Fibroblast of the conjunctiva (primary cell): ENCODE measurements at regions not wholly inside any gene's neighbourhood (a gene's known extent, or its start where the extent isn't known, plus 50 kb on each side); places are given as distances from the start of the nearest gene placed in this dataset.
"Not testable (repeated sequence)": the region's sequence is repeated elsewhere in the genome, so short reads cannot be mapped to it uniquely, and the experiment has no call there.

Experiments used
- DNase-seq: peaks from one replicate; pipeline ENCODE4 v3.0.0-alpha.2; 2010; ENCODE audit warnings: low read depth

DNA sequence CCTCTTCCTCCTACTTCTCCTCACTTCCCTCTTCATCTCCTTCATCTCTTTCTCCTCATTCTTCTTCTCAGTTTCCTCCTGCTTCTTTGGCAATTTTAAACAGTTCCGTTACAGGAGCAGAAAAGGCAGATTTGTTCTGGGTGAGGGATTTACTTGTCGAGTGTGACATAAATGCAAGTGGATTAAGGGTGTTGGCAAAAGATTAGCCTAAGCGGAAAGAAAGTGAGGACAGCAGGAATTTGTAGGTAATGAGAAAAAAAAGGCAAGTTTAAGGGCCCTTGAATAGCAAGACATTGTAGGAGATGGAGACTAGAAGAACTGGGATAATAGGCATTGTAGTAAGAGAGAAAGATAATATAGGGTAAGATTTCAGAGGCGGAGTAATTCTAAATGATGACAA is 841.6 kb downstream of the RAPGEF2 start:
- DNase-seq, result no peak

DNA sequence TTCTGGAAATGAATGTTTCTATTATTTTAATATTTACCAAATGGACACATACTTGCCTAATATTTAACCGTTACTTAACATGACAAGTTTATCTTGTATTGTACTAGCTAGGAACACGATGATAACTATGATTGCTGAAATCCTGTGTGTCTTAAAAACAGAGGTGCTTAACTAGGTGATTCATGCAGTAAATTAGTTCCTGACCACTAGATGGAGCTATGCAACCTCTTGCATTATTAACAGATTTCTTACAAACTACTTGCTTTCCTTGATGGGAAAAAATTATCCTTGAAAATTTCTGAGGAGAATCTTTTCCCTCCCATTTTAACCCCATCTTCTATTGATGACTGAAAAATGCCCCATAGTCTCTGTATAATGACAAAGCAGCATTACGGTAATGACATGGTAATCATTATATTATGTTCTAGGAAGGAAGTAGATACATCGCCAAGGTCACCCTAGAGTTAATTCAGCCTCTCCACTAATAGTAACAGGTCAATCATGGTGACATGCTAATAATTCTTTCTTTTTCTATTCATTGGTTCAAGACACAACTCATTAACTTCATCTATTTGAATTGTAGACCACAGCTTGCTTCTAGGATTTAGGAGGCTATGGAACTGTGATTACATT is 844.2 kb downstream of the RAPGEF2 start:
- DNase-seq, result peak; percentile 36

DNA sequence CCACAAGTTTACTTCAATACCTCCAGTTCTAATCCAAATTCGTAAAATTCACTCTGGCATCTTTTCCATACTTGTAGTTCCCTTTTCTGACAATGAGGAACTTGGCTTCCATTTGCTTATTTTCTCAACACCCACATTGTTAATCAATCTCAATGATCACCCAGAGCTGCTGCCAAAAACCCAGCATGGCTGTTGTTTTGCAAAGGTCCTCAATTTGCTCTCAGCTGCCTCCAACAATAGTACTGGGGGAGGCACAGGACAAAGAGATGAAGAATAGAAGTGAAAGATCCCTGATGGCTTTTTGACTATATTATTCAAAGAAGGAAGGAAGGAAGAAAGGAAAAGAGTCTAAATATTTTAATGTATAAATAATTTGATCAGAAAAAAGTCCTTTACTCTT is 847.8 kb downstream of the RAPGEF2 start:
- DNase-seq, result no peak

DNA sequence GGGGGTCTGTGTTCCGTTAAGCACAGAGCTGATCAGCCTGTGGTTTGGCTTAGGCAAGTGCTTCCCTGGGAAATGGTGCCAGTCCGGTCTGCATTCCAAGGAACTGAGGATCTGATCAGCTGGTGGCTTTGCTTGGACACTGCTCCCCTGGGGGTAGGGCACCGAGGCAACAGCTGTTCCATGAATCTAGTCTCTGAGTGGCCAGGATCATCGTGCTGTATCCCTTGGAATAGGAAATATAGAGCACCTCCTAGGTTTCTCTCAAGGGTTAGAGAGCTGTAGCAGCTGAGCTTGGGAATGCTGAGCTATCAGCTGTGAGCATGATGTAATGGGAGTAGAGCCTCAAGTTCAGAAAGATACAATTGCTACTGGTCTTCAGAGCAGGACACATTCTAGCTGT is 863.9 kb downstream of the RAPGEF2 start:
- no peak for DNase-seq

DNA sequence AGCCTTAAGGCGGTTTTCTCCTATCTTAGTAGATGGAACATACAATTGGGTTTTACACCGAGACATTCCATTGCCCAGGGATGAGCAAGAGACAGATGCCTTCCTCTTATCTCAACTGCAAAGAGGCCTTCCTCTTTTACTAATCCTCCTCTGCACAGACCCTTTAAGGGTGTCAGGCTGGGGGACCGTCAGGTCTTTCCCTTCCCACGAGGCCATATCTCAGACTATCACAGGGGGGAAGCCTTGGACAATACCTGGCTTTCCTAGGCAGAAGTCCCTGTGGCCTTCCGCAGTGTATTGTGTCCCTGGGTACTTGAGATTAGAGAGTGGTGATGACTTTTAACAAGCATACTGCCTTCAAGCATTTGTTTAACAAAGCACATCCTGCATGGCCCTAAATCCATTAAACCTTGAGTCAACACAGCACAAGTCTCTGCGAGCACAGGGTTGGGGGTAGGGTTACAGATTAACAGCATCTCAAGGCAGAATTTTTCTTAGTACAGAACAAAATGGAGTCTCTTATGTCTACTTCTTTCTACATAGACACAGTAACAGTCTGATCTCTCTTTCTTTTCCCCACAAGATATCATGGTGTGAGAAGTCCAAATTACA is 874.1 kb downstream of the RAPGEF2 start:
- DNase-seq, result not testable (repeated sequence)

DNA sequence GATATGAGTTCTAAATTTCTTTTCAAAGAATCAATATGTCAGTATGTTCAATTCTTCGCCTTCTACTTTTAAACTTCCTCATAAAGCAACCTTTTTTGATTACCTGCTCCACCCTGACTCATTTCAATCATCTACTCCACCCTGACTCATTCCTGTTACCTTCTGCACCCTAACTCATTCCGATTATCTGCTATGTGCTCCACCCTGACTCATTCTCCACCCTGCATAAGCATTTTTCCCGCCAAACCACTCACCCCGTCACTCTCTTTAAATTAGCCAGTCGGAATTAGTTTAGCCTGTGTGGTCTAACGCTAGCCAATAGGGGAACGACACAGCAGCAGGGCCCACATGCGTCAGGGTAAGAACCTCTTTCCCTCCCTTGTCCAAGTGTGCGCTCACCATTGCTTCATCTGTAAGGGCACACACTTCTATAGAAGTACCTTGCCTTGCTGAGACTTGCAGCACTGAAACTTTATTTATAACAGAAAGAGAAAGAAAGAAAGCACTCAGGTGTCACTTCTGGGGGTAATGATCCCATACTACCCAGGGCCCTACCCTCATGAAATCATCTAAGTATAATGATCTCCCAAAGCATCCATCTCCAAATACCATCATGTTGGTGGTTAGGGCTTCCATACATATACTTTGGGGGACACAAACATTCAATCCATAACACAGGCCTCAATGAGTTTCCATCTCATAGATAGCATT is 875.2 kb downstream of the RAPGEF2 start:
- no peak for DNase-seq

DNA sequence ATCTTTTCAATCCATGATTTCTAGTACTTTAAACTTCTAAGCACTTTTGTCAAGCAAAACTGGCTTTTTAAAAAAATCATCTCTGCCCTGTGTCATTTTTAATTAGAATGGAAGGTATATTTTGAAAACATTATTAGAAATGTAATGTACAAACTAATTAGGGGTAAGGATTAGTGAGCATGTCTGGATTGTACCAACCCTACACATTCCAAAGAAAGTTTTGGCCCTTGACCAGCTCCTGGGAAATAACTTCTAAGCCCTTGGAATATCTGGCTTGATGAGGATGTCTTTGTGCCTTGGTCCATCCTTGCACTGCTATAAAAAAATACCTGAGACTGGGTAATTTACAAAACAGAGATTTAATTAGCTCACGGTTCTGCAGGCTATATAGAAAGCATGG is 876.5 kb downstream of the RAPGEF2 start:
- no peak for DNase-seq

DNA sequence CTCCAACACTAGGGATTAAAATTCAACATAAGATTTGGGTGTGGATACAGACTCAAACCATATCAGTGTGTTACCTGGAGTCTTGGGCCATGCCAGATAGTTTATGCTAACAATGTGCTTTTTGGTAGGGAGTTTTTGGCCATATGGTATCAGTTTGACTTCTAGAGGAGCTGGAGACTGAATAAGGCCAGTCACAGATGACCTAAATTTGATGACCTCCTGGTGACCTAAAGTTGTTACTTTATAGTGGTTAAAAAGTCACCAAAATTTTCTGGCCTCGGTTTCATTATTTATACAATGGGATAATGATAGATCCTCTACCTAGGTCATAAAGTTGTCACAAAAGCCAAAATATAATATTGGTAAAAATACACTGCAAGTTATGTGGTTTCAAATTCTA is 877.1 kb downstream of the RAPGEF2 start:
- DNase-seq, result no peak

DNA sequence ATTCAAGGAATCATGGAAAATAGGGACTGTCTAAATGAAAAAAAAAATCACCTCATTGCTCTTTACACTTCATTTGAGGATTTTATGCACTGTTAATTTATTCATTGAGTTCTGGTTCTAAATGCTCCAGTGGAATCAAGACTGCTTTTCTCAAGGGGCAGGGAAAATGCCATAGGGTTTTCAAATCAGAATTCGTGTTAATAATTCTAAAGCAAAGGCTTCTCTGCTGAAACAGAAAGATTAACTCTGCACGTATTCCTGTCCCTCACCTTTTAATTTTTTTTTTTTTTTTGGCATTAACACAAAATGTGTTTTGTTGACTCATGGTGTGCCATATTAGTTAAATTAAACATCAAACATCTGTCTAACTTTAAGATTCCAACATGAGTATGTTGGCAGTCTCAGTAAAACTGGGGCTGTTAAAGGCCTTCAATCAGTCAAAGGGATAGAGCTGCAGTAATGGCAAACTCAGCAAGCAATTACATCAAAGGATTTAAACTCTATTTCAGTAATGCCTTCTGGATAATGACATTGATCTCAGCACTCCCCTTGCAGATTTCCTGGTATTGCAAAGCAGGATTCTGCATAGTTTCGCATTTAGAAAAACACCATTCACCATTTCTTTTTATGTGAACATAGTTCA is 878.1 kb downstream of the RAPGEF2 start:
- DNase-seq, result no peak

DNA sequence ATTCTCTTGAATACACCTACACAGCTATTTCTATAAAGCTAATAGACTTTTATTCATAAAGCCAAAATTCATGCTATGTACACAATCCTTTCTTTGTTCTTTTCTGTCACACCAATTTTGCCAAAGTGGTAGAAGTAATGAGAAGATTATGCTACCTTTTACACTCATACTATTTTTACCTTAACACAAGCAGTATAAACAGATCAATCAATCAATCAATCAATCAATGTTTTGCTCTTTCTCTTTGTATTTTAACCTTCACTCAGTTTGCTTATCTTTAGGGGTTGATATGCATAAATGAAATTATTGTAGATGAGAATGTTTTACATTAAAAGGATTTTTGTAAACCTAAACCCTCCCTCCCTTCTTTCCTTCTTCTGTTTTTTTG is 878.6 kb downstream of the RAPGEF2 start:
- DNase-seq, result no peak

DNA sequence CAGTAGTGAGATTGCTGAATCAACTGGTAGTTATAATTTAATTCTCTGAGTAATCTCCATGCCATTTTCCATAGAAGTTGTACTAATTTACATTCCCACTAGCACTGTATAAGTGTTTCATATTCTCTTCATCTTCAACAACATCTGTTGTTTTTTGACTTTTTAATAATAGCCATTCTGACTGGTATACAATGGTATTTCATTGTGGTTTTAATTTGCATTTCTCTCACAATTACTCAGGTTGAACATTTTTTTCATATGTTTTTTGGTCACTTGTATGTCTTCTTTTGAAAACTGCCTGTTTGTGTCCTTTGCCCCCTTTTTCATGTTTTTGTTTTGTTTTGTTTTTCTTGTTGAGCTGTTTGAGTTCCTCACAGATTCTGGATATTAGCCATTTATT is 880.2 kb downstream of the RAPGEF2 start:
- no peak for DNase-seq

DNA sequence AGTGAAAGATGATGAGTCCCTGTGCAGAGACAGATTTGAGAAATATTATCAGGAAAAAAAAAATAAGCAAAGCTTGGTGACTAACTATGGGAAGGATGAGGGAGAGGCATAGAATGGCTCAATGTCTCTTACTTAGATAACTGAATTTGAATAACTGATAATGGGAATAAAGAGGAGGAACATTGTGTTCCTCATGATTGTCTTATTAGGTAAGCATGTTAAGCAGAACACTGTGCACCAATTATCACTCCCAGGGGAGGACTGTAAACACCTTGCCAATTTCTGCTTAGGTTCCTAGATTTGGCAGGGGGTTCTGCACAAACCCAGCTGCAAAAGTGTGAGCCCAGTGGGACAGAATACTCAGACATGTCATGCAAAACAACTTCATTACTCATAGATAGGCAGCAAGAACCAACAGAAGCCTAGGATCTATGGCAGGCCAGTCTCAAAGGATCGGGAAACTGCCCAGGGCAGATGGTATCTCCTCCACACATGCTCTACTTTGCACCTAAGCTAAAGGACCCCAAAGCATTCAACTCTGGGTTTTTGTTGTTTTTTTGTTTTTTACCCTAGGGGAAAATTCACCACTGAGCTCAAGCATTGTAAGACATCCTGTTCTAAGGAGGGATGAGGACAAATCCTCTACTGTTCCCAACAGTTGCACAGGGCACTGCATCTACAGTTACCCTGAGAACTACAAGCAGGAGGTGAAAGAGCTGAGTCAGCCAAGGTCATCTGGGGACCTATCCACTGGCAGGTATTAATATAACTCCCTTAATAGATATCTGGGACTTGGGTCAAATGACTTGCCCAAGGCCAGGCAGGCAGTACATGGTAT is 907.0 kb downstream of the RAPGEF2 start:
- no peak for DNase-seq

DNA sequence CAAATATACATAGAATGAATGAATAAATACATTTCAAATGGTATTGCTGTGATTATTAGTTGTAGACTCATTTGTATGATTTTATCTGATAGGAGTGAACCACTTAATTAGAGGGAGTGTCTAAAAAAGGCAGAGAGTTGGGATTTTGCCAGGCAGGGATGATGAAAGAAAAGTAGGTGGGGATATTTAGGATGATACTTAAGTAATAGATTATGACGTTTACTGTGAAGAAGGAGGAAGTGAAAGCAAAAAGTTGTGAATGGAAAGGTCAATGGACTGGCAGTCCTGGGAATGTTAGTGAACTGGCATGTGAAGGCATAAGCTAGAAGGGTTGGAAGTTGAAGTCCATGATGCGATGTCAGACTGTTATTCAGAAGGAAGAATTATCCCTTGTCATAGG is 917.1 kb downstream of the RAPGEF2 start:
- no peak for DNase-seq

DNA sequence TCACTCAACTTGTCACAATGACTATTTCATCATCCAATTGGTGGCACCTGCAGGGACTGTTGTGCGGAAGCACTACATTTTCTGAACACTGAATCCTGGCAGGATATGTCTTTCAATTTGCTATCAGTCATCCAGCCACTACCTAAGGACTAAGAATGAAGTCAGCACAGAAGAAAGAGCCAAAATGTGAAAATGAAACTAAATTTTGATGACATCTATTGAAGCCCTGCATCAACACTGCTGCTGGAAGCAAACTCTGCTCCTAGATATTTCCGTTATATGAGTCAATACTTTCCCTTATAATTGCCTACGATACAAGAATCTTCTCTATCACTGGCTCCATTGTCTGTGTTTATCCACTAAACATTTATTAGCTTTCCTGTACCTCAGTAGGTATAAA is 917.9 kb downstream of the RAPGEF2 start:
- no peak for DNase-seq

DNA sequence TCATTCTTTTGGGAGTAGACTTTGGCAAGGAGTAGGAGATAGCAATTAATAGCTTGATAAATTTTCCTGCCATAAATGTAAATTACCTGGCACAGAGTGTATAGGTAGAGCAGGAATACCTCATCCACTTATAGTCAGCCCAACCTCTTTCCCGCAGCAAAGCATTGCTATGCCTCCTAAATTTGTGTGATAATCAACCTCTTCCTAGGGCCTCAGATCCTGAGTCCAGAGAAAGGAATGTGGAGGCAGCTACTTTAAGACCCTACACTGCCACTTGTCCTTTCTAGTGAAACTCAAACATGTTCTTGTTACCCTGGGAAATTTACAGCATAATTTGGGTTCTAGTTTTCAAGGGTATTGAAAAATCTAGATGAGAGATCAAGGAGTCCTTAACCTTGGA is 919.0 kb downstream of the RAPGEF2 start:
- no peak for DNase-seq

DNA sequence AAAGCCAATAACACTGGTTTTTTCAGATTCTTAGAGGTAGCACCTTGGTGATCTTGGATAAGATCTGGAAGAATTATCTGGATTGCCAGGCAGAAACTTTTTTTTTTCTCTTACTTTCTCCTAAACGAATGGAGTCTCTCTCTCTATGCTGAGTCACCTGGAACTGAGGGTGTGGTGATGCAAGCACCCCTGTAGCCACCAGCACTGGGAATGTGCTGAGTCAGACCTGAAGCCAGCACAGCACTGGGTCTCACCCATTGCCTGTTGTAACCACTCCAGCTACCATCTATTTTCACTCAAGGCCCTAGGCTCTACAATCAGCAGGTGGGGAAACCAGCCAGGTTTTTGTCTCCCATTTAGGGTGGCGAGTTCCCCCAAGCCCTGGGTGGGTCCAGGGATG is 923.8 kb downstream of the RAPGEF2 start:
- no peak for DNase-seq

DNA sequence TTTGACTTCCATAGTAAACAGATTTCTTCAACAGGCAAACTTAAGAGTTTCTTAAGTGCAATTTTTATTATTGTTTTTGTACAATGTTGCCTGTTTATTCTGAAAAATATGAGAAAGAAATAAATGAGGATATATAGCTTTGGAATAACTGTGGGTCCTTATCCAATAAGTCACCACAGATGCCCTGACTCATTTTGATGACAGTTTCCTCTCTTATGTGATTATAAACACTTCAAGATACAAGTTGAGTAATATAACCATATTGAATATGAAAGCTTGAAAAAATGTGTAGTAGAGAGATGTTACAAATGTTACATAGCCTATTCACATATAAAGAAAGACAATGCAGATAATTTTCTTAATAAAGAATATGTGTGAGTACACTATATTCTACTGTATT is 931.6 kb downstream of the RAPGEF2 start:
- DNase-seq, result no peak

DNA sequence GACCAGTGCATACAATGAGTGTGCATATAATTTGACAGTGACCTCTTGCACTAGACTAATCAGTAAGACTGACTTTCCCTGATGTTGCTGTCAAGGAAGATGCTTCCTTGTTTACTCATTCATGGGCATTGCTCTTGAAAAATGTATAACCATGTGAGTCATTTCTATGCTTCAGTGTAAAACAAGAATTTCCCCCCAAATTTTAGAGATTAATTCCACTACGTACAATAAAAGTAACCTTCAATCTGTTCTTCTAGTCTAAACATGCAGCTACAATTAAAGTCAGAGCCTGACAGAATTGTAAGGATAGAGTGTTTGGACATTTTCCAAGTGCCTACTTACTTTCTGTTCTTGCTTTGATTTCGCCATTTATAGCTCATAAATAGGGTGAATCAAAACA is 935.7 kb downstream of the RAPGEF2 start:
- DNase-seq, result no peak

DNA sequence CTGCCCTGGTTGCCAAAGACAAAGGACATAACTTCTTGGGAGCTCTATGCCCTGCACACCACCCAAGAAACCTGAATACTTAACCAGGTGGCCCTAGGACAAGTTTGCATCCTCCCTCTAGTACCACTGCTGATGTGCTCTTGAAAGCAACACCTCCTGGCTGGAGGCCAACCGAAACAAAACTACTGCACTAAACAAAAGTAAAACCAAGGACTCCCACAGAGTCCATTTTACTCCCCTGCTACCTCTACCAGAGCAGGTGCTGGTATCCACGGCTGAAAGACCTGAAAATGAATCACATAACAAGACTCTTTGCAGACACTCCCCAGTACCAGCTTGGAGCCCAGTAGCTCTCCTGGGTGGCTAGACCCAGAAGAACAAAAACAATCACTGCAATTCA is 941.8 kb downstream of the RAPGEF2 start:
- no peak for DNase-seq

DNA sequence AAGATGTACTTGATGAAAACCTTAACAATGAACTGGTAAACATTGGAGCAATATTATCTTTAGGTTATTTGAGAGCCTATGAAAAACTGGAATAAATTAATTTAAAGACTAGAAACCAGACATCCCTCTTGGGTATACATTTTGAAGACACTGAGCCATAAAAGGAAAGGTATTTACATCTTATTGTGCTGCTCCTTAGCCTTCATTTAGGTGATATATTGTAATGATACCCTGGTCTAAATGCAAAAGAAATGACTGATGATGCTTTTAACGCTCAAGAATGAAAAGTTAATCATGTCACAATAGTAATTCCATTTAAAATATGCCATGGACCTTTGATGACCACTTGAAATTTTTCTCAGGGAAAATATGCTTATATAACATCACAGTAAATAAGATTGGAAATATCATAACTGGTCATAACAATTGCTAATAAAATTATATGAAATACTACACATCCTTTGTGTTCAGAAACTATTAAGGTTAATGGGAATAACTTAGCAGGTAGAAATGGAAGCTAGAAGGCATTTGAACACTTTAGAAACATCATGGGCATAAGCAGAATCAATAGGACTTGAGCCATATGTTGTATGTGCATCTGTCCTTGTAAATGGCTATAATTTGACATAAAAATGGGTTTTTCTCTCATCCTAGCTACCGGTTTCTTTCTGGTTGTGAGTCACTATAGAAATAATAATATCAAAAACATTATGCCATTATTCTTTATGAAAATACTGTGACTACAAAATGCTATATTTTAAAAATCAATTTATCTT is 979.7 kb downstream of the RAPGEF2 start:
- DNase-seq, result no peak

DNA sequence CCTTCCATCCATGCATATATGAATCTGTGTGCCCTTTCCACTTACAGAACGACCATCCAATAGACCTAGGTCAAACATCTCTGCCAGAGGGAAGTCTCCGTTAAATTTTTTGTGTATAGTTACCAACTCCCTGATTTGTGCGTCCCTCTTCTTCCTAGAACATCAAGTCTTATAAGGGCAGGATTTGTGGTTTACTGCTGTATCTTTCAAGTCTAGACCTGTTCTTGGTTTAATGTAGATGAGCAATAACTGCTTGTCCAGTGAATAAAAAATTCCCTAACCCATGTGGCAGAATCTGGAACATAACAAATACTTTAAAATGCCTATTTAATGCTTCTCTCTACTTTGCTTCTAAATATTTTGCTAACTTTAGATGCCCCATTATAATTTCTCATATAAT is 988.8 kb downstream of the RAPGEF2 start:
- DNase-seq, result no peak

DNA sequence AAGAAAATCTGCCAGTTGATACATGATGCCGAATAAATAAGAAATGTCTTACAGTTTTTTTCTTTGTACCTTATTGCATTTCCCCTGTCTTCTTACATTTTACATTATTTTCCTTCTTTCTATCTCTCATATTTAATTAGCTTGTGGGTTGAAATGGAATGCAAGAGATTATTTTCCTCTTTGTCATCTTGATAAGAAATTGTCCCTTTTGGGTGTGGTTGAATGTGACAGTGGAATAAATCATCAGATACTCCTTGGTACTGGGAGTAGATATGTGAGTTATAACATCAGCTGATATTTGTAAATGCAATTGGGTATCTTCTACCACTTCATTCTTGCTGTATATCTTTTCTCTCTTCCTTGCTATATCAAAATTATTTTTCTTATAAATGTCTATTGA is 997.4 kb downstream of the RAPGEF2 start:
- no peak for DNase-seq
